SK-N-SH treated with all-trans-retinoic acid at 6 μM for 48 hours (cell line): ENCODE measurements at regions not wholly inside any gene's neighbourhood (a gene's known extent, or its start where the extent isn't known, plus 50 kb on each side); places are given as distances from the start of the nearest gene placed in this dataset.

Experiments
- ATAC-seq: fragments of 200-7000 bp; cut with Tn5 transposase; 3 replicates; pipeline ENCODE4 v1.9.1; 2020; ENCODE audit warnings: mild to moderate bottlenecking, moderate library complexity
- CSDC2 ChIP-seq: fragments of 250-450 bp; sonication (Bioruptor Pico); IDR thresholded peaks from 2 replicates; pipeline ENCODE4 v1.5.0; 2020; ENCODE audit warnings: mild to moderate bottlenecking, moderate library complexity
- ESRRG ChIP-seq: fragments of 250-450 bp; sonication (Bioruptor Pico); IDR thresholded peaks from 2 replicates; pipeline ENCODE4 v1.6.1; 2021; ENCODE audit warnings: mild to moderate bottlenecking
- ISL1 ChIP-seq: fragments of 250-450 bp; sonication (Bioruptor Pico); IDR thresholded peaks from 2 replicates; pipeline ENCODE4 v2.1.2; 2022; ENCODE audit warnings: mild to moderate bottlenecking, moderate library complexity
- RARB ChIP-seq: fragments of 250-450 bp; sonication (Bioruptor Pico); IDR thresholded peaks from 2 replicates; pipeline ENCODE4 v1.8.0; 2021; ENCODE audit warnings: mild to moderate bottlenecking, moderate library complexity
- SNAI2 ChIP-seq: fragments of 250-450 bp; sonication (Bioruptor Pico); IDR thresholded peaks from 2 replicates; pipeline ENCODE4 v1.5.0; 2020; ENCODE audit warnings: mild to moderate bottlenecking, moderate library complexity
- TCF4 ChIP-seq: fragments of 250-450 bp; sonication (Bioruptor Pico); IDR thresholded peaks from 2 replicates; pipeline ENCODE4 v1.8.0; 2021; ENCODE audit warnings: mild to moderate bottlenecking, moderate library complexity, borderline replicate concordance
- TOX ChIP-seq: fragments of 250-450 bp; sonication (Bioruptor Pico); IDR thresholded peaks from 2 replicates; pipeline ENCODE4 v1.8.0; 2021; ENCODE audit warnings: mild to moderate bottlenecking, moderate library complexity, borderline replicate concordance
- ZC3H10 ChIP-seq: fragments of 250-450 bp; sonication (Bioruptor Pico); IDR thresholded peaks from 2 replicates; pipeline ENCODE4 v1.5.1; 2021; ENCODE audit warnings: mild to moderate bottlenecking, moderate library complexity
- ZFP3 ChIP-seq: fragments of 250-450 bp; sonication (Bioruptor Pico); IDR thresholded peaks from 2 replicates; pipeline ENCODE4 v1.5.0; 2020; ENCODE audit warnings: mild to moderate bottlenecking, moderate library complexity
- ZFP30 ChIP-seq: fragments of 450-650 bp; formaldehyde crosslinking; IDR thresholded peaks from 2 replicates; pipeline ENCODE4 v1.5.0; 2022; ENCODE audit warnings: mild to moderate bottlenecking, moderate library complexity
- ZNF70 ChIP-seq: fragments of 450-650 bp; formaldehyde crosslinking; IDR thresholded peaks from 2 replicates; pipeline ENCODE4 v1.5.0; 2020; ENCODE audit warnings: mild to moderate bottlenecking, moderate library complexity
- ZNF8 ChIP-seq: fragments of 450-650 bp; formaldehyde crosslinking; IDR thresholded peaks from 2 replicates; pipeline ENCODE4 v1.5.0; 2020; ENCODE audit warnings: mild to moderate bottlenecking, moderate library complexity
- TF ChIP-seq, protein P1 (sequence below): fragments of 250-450 bp; sonication (Bioruptor Pico); IDR thresholded peaks from 2 replicates; pipeline ENCODE4 v1.8.0; 2021; ENCODE audit warnings: low read depth, mild to moderate bottlenecking, moderate library complexity, borderline replicate concordance
- TF ChIP-seq, protein P2 (sequence below): fragments of 250-450 bp; sonication (Bioruptor Pico); IDR thresholded peaks from 2 replicates; pipeline ENCODE4 v1.5.0; 2020; ENCODE audit warnings: mild to moderate bottlenecking, moderate library complexity
- TF ChIP-seq, protein P3 (sequence below): fragments of 250-450 bp; sonication (Bioruptor Pico); IDR thresholded peaks from 2 replicates; pipeline ENCODE4 v1.8.0; 2020; ENCODE audit warnings: mild to moderate bottlenecking, moderate library complexity, borderline replicate concordance
- TF ChIP-seq, protein P4 (sequence below): fragments of 250-450 bp; sonication (Bioruptor Pico); IDR thresholded peaks from 2 replicates; pipeline ENCODE4 v1.5.1; 2021; ENCODE audit warnings: mild to moderate bottlenecking, moderate library complexity
- TF ChIP-seq, protein P5 (sequence below): fragments of 250-450 bp; sonication (Bioruptor Pico); IDR thresholded peaks from 2 replicates; pipeline ENCODE4 v1.5.1; 2020; ENCODE audit warnings: low read depth, mild to moderate bottlenecking, moderate library complexity

DNA sequence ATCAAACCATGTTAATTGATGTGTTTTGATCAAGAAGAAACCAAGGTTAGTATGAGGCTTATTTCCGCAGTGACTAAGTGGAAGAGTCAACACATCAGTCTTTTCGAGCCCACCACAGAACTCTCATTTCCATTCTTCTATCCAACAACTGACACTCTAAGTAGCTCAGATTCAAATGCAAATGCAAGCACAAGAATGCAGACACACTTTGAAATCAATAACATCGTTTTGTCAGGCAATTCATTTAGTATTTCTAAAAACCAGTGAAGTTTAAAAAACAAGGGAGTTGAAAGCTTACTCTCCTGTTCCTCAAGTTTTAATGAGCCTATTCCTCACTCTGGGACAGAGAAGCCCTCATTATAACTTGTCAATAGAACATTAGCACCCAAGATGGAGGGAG, 433.1 kb downstream of the ZIC3 start:
- no peak for ATAC-seq
- TF ChIP-seq, protein P1, sequence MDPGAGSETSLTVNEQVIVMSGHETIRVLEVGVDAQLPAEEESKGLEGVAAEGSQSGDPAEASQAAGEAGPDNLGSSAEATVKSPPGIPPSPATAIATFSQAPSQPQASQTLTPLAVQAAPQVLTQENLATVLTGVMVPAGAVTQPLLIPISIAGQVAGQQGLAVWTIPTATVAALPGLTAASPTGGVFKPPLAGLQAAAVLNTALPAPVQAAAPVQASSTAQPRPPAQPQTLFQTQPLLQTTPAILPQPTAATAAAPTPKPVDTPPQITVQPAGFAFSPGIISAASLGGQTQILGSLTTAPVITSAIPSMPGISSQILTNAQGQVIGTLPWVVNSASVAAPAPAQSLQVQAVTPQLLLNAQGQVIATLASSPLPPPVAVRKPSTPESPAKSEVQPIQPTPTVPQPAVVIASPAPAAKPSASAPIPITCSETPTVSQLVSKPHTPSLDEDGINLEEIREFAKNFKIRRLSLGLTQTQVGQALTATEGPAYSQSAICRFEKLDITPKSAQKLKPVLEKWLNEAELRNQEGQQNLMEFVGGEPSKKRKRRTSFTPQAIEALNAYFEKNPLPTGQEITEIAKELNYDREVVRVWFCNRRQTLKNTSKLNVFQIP (CRISPR knock-in tag): no peak
- TF ChIP-seq ZFP3 (CRISPR knock-in tag) (no peak), ISL1 (CRISPR knock-in tag) (no peak), RARB (CRISPR knock-in tag) (no peak), SNAI2 (no peak), ZNF8 (CRISPR knock-in tag) (no peak), ZNF70 (no peak), ZFP30 (CRISPR knock-in tag) (no peak), TOX (CRISPR knock-in tag) (no peak), CSDC2 (no peak), ZC3H10 (no peak)
- TF ChIP-seq, protein P2, sequence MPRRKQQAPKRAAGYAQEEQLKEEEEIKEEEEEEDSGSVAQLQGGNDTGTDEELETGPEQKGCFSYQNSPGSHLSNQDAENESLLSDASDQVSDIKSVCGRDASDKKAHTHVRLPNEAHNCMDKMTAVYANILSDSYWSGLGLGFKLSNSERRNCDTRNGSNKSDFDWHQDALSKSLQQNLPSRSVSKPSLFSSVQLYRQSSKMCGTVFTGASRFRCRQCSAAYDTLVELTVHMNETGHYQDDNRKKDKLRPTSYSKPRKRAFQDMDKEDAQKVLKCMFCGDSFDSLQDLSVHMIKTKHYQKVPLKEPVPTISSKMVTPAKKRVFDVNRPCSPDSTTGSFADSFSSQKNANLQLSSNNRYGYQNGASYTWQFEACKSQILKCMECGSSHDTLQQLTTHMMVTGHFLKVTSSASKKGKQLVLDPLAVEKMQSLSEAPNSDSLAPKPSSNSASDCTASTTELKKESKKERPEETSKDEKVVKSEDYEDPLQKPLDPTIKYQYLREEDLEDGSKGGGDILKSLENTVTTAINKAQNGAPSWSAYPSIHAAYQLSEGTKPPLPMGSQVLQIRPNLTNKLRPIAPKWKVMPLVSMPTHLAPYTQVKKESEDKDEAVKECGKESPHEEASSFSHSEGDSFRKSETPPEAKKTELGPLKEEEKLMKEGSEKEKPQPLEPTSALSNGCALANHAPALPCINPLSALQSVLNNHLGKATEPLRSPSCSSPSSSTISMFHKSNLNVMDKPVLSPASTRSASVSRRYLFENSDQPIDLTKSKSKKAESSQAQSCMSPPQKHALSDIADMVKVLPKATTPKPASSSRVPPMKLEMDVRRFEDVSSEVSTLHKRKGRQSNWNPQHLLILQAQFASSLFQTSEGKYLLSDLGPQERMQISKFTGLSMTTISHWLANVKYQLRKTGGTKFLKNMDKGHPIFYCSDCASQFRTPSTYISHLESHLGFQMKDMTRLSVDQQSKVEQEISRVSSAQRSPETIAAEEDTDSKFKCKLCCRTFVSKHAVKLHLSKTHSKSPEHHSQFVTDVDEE (CRISPR knock-in tag): no peak
- TF ChIP-seq, protein P3, sequence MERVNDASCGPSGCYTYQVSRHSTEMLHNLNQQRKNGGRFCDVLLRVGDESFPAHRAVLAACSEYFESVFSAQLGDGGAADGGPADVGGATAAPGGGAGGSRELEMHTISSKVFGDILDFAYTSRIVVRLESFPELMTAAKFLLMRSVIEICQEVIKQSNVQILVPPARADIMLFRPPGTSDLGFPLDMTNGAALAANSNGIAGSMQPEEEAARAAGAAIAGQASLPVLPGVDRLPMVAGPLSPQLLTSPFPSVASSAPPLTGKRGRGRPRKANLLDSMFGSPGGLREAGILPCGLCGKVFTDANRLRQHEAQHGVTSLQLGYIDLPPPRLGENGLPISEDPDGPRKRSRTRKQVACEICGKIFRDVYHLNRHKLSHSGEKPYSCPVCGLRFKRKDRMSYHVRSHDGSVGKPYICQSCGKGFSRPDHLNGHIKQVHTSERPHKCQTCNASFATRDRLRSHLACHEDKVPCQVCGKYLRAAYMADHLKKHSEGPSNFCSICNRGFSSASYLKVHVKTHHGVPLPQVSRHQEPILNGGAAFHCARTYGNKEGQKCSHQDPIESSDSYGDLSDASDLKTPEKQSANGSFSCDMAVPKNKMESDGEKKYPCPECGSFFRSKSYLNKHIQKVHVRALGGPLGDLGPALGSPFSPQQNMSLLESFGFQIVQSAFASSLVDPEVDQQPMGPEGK (CRISPR knock-in tag): no peak

DNA sequence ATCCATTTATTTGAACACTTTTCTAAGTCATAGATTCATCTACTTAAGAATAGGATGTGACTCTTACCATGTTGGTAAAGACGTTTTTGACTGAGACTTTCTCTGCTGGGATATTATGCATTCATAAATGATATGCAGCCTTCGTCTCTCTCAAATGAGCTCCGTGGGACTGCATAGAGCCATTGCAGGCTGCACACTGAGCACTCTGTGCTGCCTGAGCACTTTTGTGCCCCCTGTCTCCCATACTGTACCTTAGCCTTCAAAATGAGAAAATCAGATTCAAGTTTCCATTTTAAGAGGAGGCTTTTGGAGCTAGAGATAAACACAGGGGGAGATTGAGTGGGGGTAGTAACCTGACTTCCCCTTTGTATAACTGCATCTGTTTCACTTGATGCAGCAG, 433.6 kb downstream of the ZIC3 start:
- ATAC-seq: no peak

DNA sequence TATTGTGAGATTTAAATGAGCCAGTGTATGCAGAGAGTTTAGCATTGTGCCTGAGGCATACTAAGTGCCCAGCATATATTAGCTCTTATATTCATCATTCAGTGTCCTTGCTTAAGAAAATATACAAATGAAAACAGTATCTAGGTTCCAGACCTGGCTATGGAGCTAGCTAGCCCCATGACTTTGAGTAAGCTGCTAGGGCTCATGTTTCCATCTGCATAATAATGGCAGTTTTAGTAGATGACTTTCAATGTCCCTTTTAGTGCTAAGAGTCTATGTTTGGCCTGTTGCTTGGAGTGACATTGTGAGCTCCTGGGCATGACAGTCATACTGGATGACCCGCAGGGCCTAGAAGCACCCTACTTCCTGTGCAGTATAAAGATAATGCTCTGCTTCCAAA, 435.3 kb downstream of the ZIC3 start:
- no peak for ATAC-seq
- TF ChIP-seq, protein P3 (CRISPR knock-in tag): no peak
- TF ChIP-seq ESRRG (CRISPR knock-in tag) (no peak), ISL1 (CRISPR knock-in tag) (no peak), ZFP30 (CRISPR knock-in tag) (no peak), ZNF8 (CRISPR knock-in tag) (no peak), ZFP3 (CRISPR knock-in tag) (no peak), ZNF70 (no peak)
- TF ChIP-seq, protein P4, sequence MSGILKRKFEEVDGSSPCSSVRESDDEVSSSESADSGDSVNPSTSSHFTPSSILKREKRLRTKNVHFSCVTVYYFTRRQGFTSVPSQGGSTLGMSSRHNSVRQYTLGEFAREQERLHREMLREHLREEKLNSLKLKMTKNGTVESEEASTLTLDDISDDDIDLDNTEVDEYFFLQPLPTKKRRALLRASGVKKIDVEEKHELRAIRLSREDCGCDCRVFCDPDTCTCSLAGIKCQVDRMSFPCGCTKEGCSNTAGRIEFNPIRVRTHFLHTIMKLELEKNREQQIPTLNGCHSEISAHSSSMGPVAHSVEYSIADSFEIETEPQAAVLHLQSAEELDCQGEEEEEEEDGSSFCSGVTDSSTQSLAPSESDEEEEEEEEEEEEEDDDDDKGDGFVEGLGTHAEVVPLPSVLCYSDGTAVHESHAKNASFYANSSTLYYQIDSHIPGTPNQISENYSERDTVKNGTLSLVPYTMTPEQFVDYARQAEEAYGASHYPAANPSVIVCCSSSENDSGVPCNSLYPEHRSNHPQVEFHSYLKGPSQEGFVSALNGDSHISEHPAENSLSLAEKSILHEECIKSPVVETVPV (CRISPR knock-in tag): no peak
- TF ChIP-seq, protein P1 (CRISPR knock-in tag): no peak
- TF ChIP-seq, protein P5, sequence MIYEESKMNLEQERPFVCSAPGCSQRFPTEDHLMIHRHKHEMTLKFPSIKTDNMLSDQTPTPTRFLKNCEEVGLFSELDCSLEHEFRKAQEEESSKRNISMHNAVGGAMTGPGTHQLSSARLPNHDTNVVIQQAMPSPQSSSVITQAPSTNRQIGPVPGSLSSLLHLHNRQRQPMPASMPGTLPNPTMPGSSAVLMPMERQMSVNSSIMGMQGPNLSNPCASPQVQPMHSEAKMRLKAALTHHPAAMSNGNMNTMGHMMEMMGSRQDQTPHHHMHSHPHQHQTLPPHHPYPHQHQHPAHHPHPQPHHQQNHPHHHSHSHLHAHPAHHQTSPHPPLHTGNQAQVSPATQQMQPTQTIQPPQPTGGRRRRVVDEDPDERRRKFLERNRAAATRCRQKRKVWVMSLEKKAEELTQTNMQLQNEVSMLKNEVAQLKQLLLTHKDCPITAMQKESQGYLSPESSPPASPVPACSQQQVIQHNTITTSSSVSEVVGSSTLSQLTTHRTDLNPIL (CRISPR knock-in tag): no peak
- TF ChIP-seq, protein P2 (CRISPR knock-in tag): no peak

More for the DNA sequence above, 433.6 kb downstream of the ZIC3 start:
- TF ChIP-seq CSDC2 (no peak), TCF4 (CRISPR knock-in tag) (no peak), ZC3H10 (no peak)
- TF ChIP-seq, protein P3 (CRISPR knock-in tag): no peak
